ENCODE measurements at regions not wholly inside any gene's neighbourhood (a gene's known extent, or its start where the extent isn't known, plus 50 kb on each side); places are given as distances from the start of the nearest gene placed in this dataset.

DNA sequence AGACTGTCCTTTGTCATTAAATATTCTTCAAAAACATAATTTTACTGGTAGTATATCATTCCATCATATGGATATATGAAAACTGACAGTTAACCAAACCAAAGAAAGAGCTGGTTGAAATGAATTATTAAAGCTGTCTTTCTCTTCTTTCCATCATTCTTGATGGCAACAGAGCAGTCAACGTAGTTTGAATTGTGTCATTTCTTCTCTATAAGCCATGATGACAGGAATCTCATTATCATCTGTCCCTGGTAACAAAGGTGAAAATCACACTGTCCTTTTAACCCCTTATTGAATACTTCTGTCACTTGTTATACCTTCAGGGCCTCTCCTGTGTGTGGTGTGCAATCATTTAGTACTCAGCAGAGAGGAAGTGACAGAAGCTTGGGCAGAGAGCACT lies 197.0 kb upstream of the SLITRK2 start:
- Histone ChIP-seq H3K79me2 (ENCODE audit: control insufficient read depth, insufficient read depth, low read length) (no peaks in the 10 kb centered on the region), H3K27me3 (replicated peaks in 1 of 4; ENCODE audit: control extremely low read depth in 1 of 4, control insufficient read depth in 3 of 4, insufficient read depth in 4 of 4, low read length in 3 of 4) (no peaks in the 10 kb centered on the region), H3K4me3 (ENCODE audit: control extremely low read depth in 1 of 5, extremely low read depth in 1 of 5, insufficient read depth in 1 of 5, low read depth in 2 of 5, low read length in 4 of 5) (no peak overlapping the region), H3K4me1 (ENCODE audit: control insufficient read depth in 2 of 2, insufficient read depth in 2 of 2, low read length in 2 of 2) (no peaks in the 10 kb centered on the region), H3K36me3 (replicated peaks in 1 of 2; ENCODE audit: control extremely low read depth in 1 of 2, control insufficient read depth in 1 of 2, extremely low read depth in 1 of 2, insufficient read depth in 2 of 2, low read length in 1 of 2) (no peaks in the 10 kb centered on the region), H2AFZ (ENCODE audit: insufficient read depth, low read depth, low read length, poor library complexity, severe bottlenecking) (no peak overlapping the region), H3K4me2 (replicated peaks; ENCODE audit: low read depth, low read length, poor library complexity, severe bottlenecking) (no peak overlapping the region), H3K27ac (ENCODE audit: low read length in 2 of 2) (no peak overlapping the region), H3K9me3 (ENCODE audit: control extremely low read depth in 1 of 3, control insufficient read depth in 2 of 3, insufficient read depth in 1 of 3, low read length in 2 of 3) (no peaks in the 10 kb centered on the region), H4K20me1 (ENCODE audit: control insufficient read depth, insufficient read depth, low read length, poor library complexity, severe bottlenecking) (no peaks in the 10 kb centered on the region), H3K9ac (ENCODE audit: low read length) (no peak overlapping the region)
- Mint-ChIP-seq H3K9me3 (ENCODE audit: insufficient read depth) (no peaks in the 10 kb centered on the region), H3K27me3 (no peaks in the 10 kb centered on the region), H3K27ac (no peak overlapping the region), H3K4me3 (no peak overlapping the region), H3K4me1 (no peaks in the 10 kb centered on the region)
- intact Hi-C loops (cut with micrococcal nuclease): no loop called here
- ChIA-PET POLR2A (no interaction called here), CTCF (no interaction called here)
- ATAC-seq (ENCODE audit: low read depth) (no peak), DNase-seq (no peak)
- TF ChIP-seq, protein P1, sequence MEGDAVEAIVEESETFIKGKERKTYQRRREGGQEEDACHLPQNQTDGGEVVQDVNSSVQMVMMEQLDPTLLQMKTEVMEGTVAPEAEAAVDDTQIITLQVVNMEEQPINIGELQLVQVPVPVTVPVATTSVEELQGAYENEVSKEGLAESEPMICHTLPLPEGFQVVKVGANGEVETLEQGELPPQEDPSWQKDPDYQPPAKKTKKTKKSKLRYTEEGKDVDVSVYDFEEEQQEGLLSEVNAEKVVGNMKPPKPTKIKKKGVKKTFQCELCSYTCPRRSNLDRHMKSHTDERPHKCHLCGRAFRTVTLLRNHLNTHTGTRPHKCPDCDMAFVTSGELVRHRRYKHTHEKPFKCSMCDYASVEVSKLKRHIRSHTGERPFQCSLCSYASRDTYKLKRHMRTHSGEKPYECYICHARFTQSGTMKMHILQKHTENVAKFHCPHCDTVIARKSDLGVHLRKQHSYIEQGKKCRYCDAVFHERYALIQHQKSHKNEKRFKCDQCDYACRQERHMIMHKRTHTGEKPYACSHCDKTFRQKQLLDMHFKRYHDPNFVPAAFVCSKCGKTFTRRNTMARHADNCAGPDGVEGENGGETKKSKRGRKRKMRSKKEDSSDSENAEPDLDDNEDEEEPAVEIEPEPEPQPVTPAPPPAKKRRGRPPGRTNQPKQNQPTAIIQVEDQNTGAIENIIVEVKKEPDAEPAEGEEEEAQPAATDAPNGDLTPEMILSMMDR (IDR thresholded peaks at IDR 0.05): no peak
- TF ChIP-seq EZH2 (IDR thresholded peaks at IDR 0.05; ENCODE audit: borderline replicate concordance, insufficient read depth, low read depth, low read length, poor library complexity, severe bottlenecking): no peak
- no CpG with 5 or more reads among the region's 1 CpG for WGBS (ENCODE audit: insufficient coverage)

DNA sequence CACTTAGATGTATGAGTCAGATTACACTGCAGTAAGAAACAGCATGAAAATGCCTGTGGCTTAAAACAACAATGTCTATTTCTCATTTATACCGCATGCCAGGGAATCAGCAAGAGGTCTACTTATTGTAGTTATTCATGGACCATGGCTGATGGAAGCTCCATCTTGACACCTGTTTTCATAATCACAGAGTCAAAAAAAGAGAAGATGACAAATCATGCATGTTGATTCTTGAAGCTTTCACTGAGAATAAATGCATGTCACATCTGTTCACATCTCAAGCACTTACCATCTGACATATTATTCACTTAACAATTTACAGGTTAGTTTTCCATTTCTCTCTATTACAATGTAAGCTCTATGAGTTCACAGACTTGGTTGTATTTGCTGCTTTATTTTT lies 194.2 kb upstream of the SLITRK2 start:
- H3K9me3 Mint-ChIP-seq (ENCODE audit: insufficient read depth): no peaks in the 10 kb centered on the region
- H3K4me1 Mint-ChIP-seq: no peaks in the 10 kb centered on the region
- intact Hi-C loops (cut with micrococcal nuclease): no loop called here
- no peak overlapping the region for H3K27ac Mint-ChIP-seq
- no peaks in the 10 kb centered on the region for H3K27me3 ChIP-seq (replicated peaks in 1 of 4; ENCODE audit: control extremely low read depth in 1 of 4, control insufficient read depth in 3 of 4, insufficient read depth in 4 of 4, low read length in 3 of 4)
- H3K36me3 ChIP-seq (replicated peaks in 1 of 2; ENCODE audit: control extremely low read depth in 1 of 2, control insufficient read depth in 1 of 2, extremely low read depth in 1 of 2, insufficient read depth in 2 of 2, low read length in 1 of 2): no peaks in the 10 kb centered on the region
- H3K27me3 Mint-ChIP-seq: no peaks in the 10 kb centered on the region
- H3K27ac ChIP-seq (ENCODE audit: low read length in 2 of 2): no peak overlapping the region
- no peaks in the 10 kb centered on the region for H3K4me1 ChIP-seq (ENCODE audit: control insufficient read depth in 2 of 2, insufficient read depth in 2 of 2, low read length in 2 of 2)
- ChIA-PET POLR2A (no interaction called here), CTCF (no interaction called here)
- no peaks in the 10 kb centered on the region for H3K79me2 ChIP-seq (ENCODE audit: control insufficient read depth, insufficient read depth, low read length)
- DNase-seq (no peak), ATAC-seq (ENCODE audit: low read depth) (no peak)
- H3K4me3 Mint-ChIP-seq: no peak overlapping the region
- no peak overlapping the region for H3K4me2 ChIP-seq (replicated peaks; ENCODE audit: low read depth, low read length, poor library complexity, severe bottlenecking)
- H3K4me3 ChIP-seq (ENCODE audit: control extremely low read depth in 1 of 5, extremely low read depth in 1 of 5, insufficient read depth in 1 of 5, low read depth in 2 of 5, low read length in 4 of 5): no peak overlapping the region
- no peaks in the 10 kb centered on the region for H4K20me1 ChIP-seq (ENCODE audit: control insufficient read depth, insufficient read depth, low read length, poor library complexity, severe bottlenecking)
- WGBS (ENCODE audit: insufficient coverage): no CpG with 5 or more reads among the region's 1 CpG
- H3K9me3 ChIP-seq (ENCODE audit: control extremely low read depth in 1 of 3, control insufficient read depth in 2 of 3, insufficient read depth in 1 of 3, low read length in 2 of 3): no peaks in the 10 kb centered on the region
- H2AFZ ChIP-seq (ENCODE audit: insufficient read depth, low read depth, low read length, poor library complexity, severe bottlenecking): no peak overlapping the region
- no peak overlapping the region for H3K9ac ChIP-seq (ENCODE audit: low read length)
- TF ChIP-seq, protein P1 (IDR thresholded peaks at IDR 0.05): no peak
- TF ChIP-seq EZH2 (IDR thresholded peaks at IDR 0.05; ENCODE audit: borderline replicate concordance, insufficient read depth, low read depth, low read length, poor library complexity, severe bottlenecking): no peak

Measured in B cell (primary cell).